WTC11 (cell line): ENCODE measurements at regions not wholly inside any gene's neighbourhood (a gene's known extent, or its start where the extent isn't known, plus 50 kb on each side); places are given as distances from the start of the nearest gene placed in this dataset.

Experiments used
- ATAC-seq: fragments of 200-7000 bp; cut with Tn5 transposase; 2 replicates; pipeline ENCODE4 v1.10.0; 2021; ENCODE audit warnings: mild to moderate bottlenecking, moderate library complexity
- CTCF ChIA-PET: fragments of 300-600 bp; sonication (Branson Sonifier 250); formaldehyde crosslinking; loops from one replicate; lab custom pipeline; 2021; ENCODE audit warnings: antibody characterized with exemption; lab: Charles Lee
- POLR2A ChIA-PET: fragments of 350-600 bp; sonication (Branson Sonifier 250); formaldehyde crosslinking; loops from one replicate; lab custom pipeline; 2021; ENCODE audit warnings: antibody characterized with exemption; lab: Charles Lee
- DNase-seq: peaks from one replicate; pipeline ENCODE4 v3.0.0; 2021; ENCODE audit warnings: low spot score
- H3K27ac Mint-ChIP-seq: 2 replicates; pipeline ENCODE4 v1.8.0; 2021; ENCODE audit warnings: mixed read lengths
- H3K27me3 Mint-ChIP-seq: 2 replicates; pipeline ENCODE4 v1.8.0; 2021; ENCODE audit warnings: low read depth, mild to moderate bottlenecking, moderate library complexity, mixed read lengths
- H3K36me3 Mint-ChIP-seq: 2 replicates; pipeline ENCODE4 v1.8.0; 2021; ENCODE audit warnings: mixed read lengths
- H3K4me1 Mint-ChIP-seq: 2 replicates; pipeline ENCODE4 v1.8.0; 2022; ENCODE audit warnings: mixed read lengths
- H3K4me3 Mint-ChIP-seq: 2 replicates; pipeline ENCODE4 v1.8.0; 2021; ENCODE audit warnings: mild to moderate bottlenecking, moderate library complexity, mixed read lengths
- H3K9me3 Mint-ChIP-seq: 2 replicates; pipeline ENCODE4 v1.8.0; 2021; ENCODE audit warnings: mixed read lengths
- ETV6 ChIP-seq: sonication (generic); formaldehyde crosslinking; IDR thresholded peaks from 2 replicates; pipeline ENCODE4 v1.8.1; 2022; ENCODE audit warnings: mild to moderate bottlenecking, missing genetic modification reagents
- NR2C2 ChIP-seq: sonication (generic); formaldehyde crosslinking; IDR thresholded peaks from 2 replicates; pipeline ENCODE4 v1.8.0; 2022; ENCODE audit warnings: mild to moderate bottlenecking, missing genetic modification reagents
- SMAD4 ChIP-seq: sonication (generic); formaldehyde crosslinking; IDR thresholded peaks from 2 replicates; pipeline ENCODE4 v1.8.0; 2022; ENCODE audit warnings: mild to moderate bottlenecking, missing genetic modification reagents
- ZBTB21 ChIP-seq: sonication (generic); formaldehyde crosslinking; IDR thresholded peaks from 2 replicates; pipeline ENCODE4 v1.8.1; 2023; ENCODE audit warnings: mild to moderate bottlenecking, missing genetic modification reagents, borderline replicate concordance
- ZNF138 ChIP-seq: sonication (generic); formaldehyde crosslinking; conservative IDR thresholded peaks from 2 replicates; pipeline ENCODE4 v1.8.1; 2022; ENCODE audit warnings: mild to moderate bottlenecking, moderate library complexity, missing genetic modification reagents
- TF ChIP-seq, protein P1 (sequence below): sonication (generic); formaldehyde crosslinking; IDR thresholded peaks from 2 replicates; pipeline ENCODE4 v1.8.1; 2022; ENCODE audit warnings: mild to moderate bottlenecking, missing genetic modification reagents, moderate library complexity, borderline replicate concordance
- TF ChIP-seq, protein P2 (sequence below): sonication (generic); formaldehyde crosslinking; IDR thresholded peaks from 2 replicates; pipeline ENCODE4 v1.8.0; 2023; ENCODE audit warnings: mild to moderate bottlenecking, missing genetic modification reagents
- TF ChIP-seq, protein P3 (sequence below): sonication (generic); formaldehyde crosslinking; IDR thresholded peaks from 2 replicates; pipeline ENCODE4 v1.8.0; 2022; ENCODE audit warnings: mild to moderate bottlenecking, missing genetic modification reagents
- TF ChIP-seq, protein P4 (sequence below): sonication (generic); formaldehyde crosslinking; IDR thresholded peaks from 2 replicates; pipeline ENCODE4 v1.8.0; 2022; ENCODE audit warnings: missing genetic modification reagents
- TF ChIP-seq, protein P5 (sequence below): sonication (generic); formaldehyde crosslinking; IDR thresholded peaks from 2 replicates; pipeline ENCODE4 v1.8.1; 2022; ENCODE audit warnings: low read depth, missing genetic modification reagents, borderline replicate concordance
- TF ChIP-seq, protein P6 (sequence below): sonication (generic); formaldehyde crosslinking; IDR thresholded peaks from 2 replicates; pipeline ENCODE4 v1.8.0; 2023; ENCODE audit warnings: missing genetic modification reagents
- TF ChIP-seq, protein P7 (sequence below): sonication (generic); formaldehyde crosslinking; IDR thresholded peaks from 2 replicates; pipeline ENCODE4 v1.8.1; 2023; ENCODE audit warnings: mild to moderate bottlenecking, missing genetic modification reagents
- TF ChIP-seq, protein P8 (sequence below): sonication (generic); formaldehyde crosslinking; IDR thresholded peaks from 2 replicates; pipeline ENCODE4 v1.8.1; 2022; ENCODE audit warnings: low read depth, mild to moderate bottlenecking, moderate library complexity, missing genetic modification reagents, borderline replicate concordance

DNA sequence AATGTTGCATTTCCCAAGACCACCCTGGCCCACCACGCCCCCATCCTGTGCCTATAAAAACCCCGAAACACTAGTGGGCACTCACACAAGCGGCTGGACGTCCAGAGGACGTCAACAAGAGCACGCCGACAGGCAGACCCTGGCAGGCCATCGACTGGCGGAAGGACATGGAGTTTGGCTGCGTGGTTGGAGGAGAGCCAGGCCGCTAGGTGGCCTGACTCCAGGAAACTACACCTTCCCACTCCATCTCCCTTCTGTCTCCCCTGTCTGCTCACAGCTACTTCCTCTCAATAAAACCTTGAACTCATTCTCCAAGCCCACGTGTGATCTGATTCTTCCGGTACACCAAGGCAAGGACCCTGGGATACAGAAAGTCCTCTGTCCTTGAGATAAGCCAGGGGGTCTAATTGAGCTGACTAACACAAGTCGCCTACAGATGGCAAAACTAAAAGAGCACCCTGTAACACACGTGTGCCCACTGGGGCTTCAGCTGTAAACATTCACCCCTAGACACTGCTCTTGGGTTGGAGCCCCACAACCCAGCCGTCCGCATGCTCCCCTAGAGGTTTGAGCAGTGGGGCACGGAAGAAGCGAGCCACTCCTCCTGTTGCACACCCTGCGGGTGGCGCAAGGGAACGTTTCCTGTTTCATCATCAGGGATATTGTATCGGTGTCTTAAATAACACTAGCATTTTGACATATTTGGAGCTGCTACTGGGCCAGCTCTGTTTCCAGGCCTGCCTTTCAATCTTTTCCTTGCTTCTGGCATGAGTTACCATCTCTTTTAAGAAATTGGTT is 54.5 kb upstream of the TAF11L2 start:
- Mint-ChIP-seq H3K27me3 (no peaks in the 10 kb centered on the region), H3K4me1 (peaks cover 13% of the 10 kb centered on the region), H3K27ac (no peak overlapping the region), H3K36me3 (0 out of 2 replicates have a peak, but pooled peaks cover 2% of the 10 kb centered on the region), H3K4me3 (no peak overlapping the region), H3K9me3 (peaks cover 7% of the 10 kb centered on the region)
- POLR2A ChIA-PET, result interaction anchor here (1.1 kb wide), 1 partner anchor 227 kb away, joined by 3 read pairs; no protein-coding TSS in a partner anchor
- TF ChIP-seq, protein P1, sequence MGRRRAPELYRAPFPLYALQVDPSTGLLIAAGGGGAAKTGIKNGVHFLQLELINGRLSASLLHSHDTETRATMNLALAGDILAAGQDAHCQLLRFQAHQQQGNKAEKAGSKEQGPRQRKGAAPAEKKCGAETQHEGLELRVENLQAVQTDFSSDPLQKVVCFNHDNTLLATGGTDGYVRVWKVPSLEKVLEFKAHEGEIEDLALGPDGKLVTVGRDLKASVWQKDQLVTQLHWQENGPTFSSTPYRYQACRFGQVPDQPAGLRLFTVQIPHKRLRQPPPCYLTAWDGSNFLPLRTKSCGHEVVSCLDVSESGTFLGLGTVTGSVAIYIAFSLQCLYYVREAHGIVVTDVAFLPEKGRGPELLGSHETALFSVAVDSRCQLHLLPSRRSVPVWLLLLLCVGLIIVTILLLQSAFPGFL (CRISPR knock-in tag), result no peak
- TF ChIP-seq NR2C2, result no peak
- no peak for TF ChIP-seq ETV6 (CRISPR knock-in tag)
- no peak for TF ChIP-seq SMAD4 (CRISPR knock-in tag)
- 0 out of 2 replicates have a peak, but pooled peaks have one; percentile 21 for TF ChIP-seq ZNF138
- no peak for TF ChIP-seq ZBTB21 (CRISPR knock-in tag)
- DNase-seq, result peak; percentile 27
- peak; percentile 91 for ATAC-seq
- CTCF ChIA-PET, result interaction anchor here (2.5 kb wide), 1 partner anchor 227 kb away, joined by 11 read pairs; the partner anchor contains the start of gene BASP1

DNA sequence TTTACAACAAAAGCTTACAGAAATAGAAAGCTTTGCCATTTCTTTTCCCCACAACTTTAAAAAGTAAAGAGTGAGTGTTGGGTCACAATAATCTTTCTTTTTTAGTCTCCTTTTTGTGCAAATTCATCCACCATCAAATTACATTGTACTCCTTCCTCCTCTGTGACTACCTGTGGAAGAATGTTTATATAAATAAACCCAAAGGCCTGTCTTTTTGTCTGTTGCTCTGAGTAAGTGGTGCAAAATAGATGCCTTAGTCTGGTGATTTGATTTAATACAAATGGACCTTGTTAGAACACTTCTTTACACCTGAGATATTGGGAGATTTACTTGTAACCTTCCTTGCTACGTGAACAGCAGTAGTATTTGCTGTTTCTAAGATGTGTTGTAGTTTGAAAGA is 53.5 kb upstream of the TAF11L2 start:
- TF ChIP-seq, protein P2, sequence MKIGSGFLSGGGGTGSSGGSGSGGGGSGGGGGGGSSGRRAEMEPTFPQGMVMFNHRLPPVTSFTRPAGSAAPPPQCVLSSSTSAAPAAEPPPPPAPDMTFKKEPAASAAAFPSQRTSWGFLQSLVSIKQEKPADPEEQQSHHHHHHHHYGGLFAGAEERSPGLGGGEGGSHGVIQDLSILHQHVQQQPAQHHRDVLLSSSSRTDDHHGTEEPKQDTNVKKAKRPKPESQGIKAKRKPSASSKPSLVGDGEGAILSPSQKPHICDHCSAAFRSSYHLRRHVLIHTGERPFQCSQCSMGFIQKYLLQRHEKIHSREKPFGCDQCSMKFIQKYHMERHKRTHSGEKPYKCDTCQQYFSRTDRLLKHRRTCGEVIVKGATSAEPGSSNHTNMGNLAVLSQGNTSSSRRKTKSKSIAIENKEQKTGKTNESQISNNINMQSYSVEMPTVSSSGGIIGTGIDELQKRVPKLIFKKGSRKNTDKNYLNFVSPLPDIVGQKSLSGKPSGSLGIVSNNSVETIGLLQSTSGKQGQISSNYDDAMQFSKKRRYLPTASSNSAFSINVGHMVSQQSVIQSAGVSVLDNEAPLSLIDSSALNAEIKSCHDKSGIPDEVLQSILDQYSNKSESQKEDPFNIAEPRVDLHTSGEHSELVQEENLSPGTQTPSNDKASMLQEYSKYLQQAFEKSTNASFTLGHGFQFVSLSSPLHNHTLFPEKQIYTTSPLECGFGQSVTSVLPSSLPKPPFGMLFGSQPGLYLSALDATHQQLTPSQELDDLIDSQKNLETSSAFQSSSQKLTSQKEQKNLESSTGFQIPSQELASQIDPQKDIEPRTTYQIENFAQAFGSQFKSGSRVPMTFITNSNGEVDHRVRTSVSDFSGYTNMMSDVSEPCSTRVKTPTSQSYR (CRISPR knock-in tag), result no peak
- Mint-ChIP-seq H3K27me3 (no peaks in the 10 kb centered on the region), H3K36me3 (0 out of 2 replicates have a peak, but pooled peaks cover 2% of the 10 kb centered on the region), H3K9me3 (peaks cover 14% of the 10 kb centered on the region), H3K4me3 (no peak overlapping the region), H3K27ac (no peak overlapping the region), H3K4me1 (peaks cover 13% of the 10 kb centered on the region)
- ATAC-seq (no peak), DNase-seq (no peak)
- ChIA-PET POLR2A (interaction anchor here (1.1 kb wide), 1 partner anchor 228 kb away, joined by 3 read pairs; no protein-coding TSS in a partner anchor), CTCF (interaction anchor here (2.5 kb wide), 1 partner anchor 228 kb away, joined by 11 read pairs; the partner anchor contains the start of gene BASP1)

DNA sequence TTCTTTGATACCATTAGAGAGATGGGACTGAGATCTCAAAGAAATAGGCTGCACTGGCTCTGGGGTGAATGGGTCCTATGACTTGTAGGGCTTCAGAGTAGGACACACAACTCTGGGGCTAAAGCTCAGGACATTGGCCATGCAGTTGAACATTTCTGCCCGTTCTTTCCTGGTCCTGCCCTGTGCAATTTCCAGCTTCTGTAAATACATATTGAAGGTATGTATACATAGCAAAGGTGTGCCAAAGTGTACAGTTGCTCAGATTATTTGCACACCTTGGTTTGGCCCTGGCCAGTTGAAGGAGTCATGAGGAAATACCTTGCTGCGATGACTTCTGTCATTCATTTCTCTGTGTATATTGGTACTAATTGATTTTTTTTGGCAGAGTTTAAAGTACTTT is 52.8 kb upstream of the TAF11L2 start:
- H3K27ac Mint-ChIP-seq, result no peak overlapping the region
- no peak for ATAC-seq
- H3K4me1 Mint-ChIP-seq, result peaks cover 13% of the 10 kb centered on the region
- CTCF ChIA-PET, result interaction anchor here (2.5 kb wide), 1 partner anchor 229 kb away, joined by 11 read pairs; the partner anchor contains the start of gene BASP1
- H3K4me3 Mint-ChIP-seq, result no peak overlapping the region
- peaks cover 10% of the 10 kb centered on the region for H3K9me3 Mint-ChIP-seq
- no peaks in the 10 kb centered on the region for H3K36me3 Mint-ChIP-seq
- H3K27me3 Mint-ChIP-seq, result no peaks in the 10 kb centered on the region
- DNase-seq, result no peak
- POLR2A ChIA-PET, result no interaction called here
- TF ChIP-seq, protein P3, sequence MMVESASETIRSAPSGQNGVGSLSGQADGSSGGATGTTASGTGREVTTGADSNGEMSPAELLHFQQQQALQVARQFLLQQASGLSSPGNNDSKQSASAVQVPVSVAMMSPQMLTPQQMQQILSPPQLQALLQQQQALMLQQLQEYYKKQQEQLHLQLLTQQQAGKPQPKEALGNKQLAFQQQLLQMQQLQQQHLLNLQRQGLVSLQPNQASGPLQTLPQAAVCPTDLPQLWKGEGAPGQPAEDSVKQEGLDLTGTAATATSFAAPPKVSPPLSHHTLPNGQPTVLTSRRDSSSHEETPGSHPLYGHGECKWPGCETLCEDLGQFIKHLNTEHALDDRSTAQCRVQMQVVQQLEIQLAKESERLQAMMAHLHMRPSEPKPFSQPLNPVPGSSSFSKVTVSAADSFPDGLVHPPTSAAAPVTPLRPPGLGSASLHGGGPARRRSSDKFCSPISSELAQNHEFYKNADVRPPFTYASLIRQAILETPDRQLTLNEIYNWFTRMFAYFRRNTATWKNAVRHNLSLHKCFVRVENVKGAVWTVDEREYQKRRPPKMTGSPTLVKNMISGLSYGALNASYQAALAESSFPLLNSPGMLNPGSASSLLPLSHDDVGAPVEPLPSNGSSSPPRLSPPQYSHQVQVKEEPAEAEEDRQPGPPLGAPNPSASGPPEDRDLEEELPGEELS, result no peak
- TF ChIP-seq, protein P4, sequence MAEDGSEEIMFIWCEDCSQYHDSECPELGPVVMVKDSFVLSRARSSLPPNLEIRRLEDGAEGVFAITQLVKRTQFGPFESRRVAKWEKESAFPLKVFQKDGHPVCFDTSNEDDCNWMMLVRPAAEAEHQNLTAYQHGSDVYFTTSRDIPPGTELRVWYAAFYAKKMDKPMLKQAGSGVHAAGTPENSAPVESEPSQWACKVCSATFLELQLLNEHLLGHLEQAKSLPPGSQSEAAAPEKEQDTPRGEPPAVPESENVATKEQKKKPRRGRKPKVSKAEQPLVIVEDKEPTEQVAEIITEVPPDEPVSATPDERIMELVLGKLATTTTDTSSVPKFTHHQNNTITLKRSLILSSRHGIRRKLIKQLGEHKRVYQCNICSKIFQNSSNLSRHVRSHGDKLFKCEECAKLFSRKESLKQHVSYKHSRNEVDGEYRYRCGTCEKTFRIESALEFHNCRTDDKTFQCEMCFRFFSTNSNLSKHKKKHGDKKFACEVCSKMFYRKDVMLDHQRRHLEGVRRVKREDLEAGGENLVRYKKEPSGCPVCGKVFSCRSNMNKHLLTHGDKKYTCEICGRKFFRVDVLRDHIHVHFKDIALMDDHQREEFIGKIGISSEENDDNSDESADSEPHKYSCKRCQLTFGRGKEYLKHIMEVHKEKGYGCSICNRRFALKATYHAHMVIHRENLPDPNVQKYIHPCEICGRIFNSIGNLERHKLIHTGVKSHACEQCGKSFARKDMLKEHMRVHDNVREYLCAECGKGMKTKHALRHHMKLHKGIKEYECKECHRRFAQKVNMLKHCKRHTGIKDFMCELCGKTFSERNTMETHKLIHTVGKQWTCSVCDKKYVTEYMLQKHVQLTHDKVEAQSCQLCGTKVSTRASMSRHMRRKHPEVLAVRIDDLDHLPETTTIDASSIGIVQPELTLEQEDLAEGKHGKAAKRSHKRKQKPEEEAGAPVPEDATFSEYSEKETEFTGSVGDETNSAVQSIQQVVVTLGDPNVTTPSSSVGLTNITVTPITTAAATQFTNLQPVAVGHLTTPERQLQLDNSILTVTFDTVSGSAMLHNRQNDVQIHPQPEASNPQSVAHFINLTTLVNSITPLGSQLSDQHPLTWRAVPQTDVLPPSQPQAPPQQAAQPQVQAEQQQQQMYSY (CRISPR knock-in tag), result no peak
- TF ChIP-seq, protein P5, sequence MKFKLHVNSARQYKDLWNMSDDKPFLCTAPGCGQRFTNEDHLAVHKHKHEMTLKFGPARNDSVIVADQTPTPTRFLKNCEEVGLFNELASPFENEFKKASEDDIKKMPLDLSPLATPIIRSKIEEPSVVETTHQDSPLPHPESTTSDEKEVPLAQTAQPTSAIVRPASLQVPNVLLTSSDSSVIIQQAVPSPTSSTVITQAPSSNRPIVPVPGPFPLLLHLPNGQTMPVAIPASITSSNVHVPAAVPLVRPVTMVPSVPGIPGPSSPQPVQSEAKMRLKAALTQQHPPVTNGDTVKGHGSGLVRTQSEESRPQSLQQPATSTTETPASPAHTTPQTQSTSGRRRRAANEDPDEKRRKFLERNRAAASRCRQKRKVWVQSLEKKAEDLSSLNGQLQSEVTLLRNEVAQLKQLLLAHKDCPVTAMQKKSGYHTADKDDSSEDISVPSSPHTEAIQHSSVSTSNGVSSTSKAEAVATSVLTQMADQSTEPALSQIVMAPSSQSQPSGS (CRISPR knock-in tag), result no peak
- TF ChIP-seq, protein P6, sequence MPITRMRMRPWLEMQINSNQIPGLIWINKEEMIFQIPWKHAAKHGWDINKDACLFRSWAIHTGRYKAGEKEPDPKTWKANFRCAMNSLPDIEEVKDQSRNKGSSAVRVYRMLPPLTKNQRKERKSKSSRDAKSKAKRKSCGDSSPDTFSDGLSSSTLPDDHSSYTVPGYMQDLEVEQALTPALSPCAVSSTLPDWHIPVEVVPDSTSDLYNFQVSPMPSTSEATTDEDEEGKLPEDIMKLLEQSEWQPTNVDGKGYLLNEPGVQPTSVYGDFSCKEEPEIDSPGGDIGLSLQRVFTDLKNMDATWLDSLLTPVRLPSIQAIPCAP, result no peak
- TF ChIP-seq, protein P7, sequence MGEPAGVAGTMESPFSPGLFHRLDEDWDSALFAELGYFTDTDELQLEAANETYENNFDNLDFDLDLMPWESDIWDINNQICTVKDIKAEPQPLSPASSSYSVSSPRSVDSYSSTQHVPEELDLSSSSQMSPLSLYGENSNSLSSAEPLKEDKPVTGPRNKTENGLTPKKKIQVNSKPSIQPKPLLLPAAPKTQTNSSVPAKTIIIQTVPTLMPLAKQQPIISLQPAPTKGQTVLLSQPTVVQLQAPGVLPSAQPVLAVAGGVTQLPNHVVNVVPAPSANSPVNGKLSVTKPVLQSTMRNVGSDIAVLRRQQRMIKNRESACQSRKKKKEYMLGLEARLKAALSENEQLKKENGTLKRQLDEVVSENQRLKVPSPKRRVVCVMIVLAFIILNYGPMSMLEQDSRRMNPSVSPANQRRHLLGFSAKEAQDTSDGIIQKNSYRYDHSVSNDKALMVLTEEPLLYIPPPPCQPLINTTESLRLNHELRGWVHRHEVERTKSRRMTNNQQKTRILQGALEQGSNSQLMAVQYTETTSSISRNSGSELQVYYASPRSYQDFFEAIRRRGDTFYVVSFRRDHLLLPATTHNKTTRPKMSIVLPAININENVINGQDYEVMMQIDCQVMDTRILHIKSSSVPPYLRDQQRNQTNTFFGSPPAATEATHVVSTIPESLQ, result no peak
- TF ChIP-seq, protein P8, sequence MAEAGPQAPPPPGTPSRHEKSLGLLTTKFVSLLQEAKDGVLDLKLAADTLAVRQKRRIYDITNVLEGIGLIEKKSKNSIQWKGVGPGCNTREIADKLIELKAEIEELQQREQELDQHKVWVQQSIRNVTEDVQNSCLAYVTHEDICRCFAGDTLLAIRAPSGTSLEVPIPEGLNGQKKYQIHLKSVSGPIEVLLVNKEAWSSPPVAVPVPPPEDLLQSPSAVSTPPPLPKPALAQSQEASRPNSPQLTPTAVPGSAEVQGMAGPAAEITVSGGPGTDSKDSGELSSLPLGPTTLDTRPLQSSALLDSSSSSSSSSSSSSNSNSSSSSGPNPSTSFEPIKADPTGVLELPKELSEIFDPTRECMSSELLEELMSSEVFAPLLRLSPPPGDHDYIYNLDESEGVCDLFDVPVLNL (CRISPR knock-in tag), result no peak
